ENCODE measurements at regions not wholly inside any gene's neighbourhood (a gene's known extent, or its start where the extent isn't known, plus 50 kb on each side); places are given as distances from the start of the nearest gene placed in this dataset.
"Not testable (repeated sequence)": the region's sequence is repeated elsewhere in the genome, so short reads cannot be mapped to it uniquely, and the experiment has no call there.

GRCh38 chr21:5106767-5107464 lies 5414.5 kb upstream of the TPTE start:
- H3K27ac Mint-ChIP-seq; DNase-seq; H3K4me1 Mint-ChIP-seq; H3K36me3 Mint-ChIP-seq (ENCODE audit: low read depth); H3K9me3 Mint-ChIP-seq; H3K4me3 Mint-ChIP-seq; H3K27me3 Mint-ChIP-seq (ENCODE audit: low read depth, poor library complexity): not testable (repeated sequence)

DNA sequence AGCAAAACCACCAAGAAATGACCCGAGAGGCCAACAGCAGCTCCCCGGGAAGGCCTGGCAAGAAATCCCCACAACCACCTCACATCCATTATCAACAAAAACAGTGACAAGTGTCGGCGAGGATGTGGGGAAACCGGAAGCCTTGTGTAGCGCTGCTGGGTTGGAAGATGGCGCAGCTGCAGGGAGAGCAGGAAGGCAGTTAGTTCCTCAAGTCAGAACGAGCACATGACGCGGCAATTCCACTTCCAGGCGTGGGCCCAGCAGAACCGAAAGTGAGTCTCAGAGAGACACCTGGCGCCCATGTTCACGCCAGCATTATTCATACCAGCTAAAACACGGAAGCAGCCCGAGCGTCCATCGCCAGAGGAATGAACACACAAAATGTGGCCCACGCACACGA lies 5413.7 kb upstream of the TPTE start:
- H3K36me3 Mint-ChIP-seq (ENCODE audit: low read depth); H3K27ac Mint-ChIP-seq; H3K4me3 Mint-ChIP-seq; H3K4me1 Mint-ChIP-seq; H3K9me3 Mint-ChIP-seq; H3K27me3 Mint-ChIP-seq (ENCODE audit: low read depth, poor library complexity); DNase-seq: not testable (repeated sequence)

- not testable (repeated sequence) for H3K4me1 Mint-ChIP-seq; H3K9me3 Mint-ChIP-seq; DNase-seq; H3K27ac Mint-ChIP-seq; H3K4me3 Mint-ChIP-seq; H3K27me3 Mint-ChIP-seq (ENCODE audit: low read depth, poor library complexity); H3K36me3 Mint-ChIP-seq (ENCODE audit: low read depth)
Measured at GRCh38 chr21:5108048-5108775, 5413.2 kb upstream of the TPTE start.

DNA sequence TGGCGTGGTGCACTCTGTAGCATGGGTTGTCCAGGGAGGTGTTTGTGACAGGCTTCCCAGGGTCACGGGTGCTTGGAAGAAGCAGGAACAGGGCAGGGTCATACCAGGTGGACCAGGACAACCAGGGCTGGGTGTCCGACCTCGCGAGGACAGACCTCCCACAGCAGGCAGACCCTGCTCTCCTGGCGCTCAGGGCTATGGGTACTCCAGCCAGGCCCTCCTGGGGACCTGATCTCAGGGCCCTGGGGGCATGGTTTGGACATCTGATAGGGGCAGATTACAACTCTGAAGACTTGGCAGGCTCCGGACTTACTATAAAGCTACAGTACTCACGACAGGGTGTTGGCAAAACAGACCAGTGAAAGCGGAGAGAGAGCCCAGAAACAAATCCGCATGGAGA lies 5410.2 kb upstream of the TPTE start:
- H3K9me3 Mint-ChIP-seq; H3K4me1 Mint-ChIP-seq; H3K4me3 Mint-ChIP-seq; H3K36me3 Mint-ChIP-seq (ENCODE audit: low read depth); DNase-seq; H3K27ac Mint-ChIP-seq; H3K27me3 Mint-ChIP-seq (ENCODE audit: low read depth, poor library complexity): not testable (repeated sequence)

- H3K36me3 Mint-ChIP-seq (ENCODE audit: low read depth); H3K9me3 Mint-ChIP-seq; H3K27me3 Mint-ChIP-seq (ENCODE audit: low read depth, poor library complexity); H3K4me1 Mint-ChIP-seq; H3K27ac Mint-ChIP-seq; DNase-seq; H3K4me3 Mint-ChIP-seq: not testable (repeated sequence)
Measured at GRCh38 chr21:5113092-5113491, 5408.3 kb upstream of the TPTE start.

- not testable (repeated sequence) for H3K4me1 Mint-ChIP-seq; H3K27me3 Mint-ChIP-seq (ENCODE audit: low read depth, poor library complexity); H3K36me3 Mint-ChIP-seq (ENCODE audit: low read depth); H3K9me3 Mint-ChIP-seq; DNase-seq; H3K27ac Mint-ChIP-seq; H3K4me3 Mint-ChIP-seq
Measured at GRCh38 chr21:5114468-5114867, 5406.9 kb upstream of the TPTE start.

DNA sequence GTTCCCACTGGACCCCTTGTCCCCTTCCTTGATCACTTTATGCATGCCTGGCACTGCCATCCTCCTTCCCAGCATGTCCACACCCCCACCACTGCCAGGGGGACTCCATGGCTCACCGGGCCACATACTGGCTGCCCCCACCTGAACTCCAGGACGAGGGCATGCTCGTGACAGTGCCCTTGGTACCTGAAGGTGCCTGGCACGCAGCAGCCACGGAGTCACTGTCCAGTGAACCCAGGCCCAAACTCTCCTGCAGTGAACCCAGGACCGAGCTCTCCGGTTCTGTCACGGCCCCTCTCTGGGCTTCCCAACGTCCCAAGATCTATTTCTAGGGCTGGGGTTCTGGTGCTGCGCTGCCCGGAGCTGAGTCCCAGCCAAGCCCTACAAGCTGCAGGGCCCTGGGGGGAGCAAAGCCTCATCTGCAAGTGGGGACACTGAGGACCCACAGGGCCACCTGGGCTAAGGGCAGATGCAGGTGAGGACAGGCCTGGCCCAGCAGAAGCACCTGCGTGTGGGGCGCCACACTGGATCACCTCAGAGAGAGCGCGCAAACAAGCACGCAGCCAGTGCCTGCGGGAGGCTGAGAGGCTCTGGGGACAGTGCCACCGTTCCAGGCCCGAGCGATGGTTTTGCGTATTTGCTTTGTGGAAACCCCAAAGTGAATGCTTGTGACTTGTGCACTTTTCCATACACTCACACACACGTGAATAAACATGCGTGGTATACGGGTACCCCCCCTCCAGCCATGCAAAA lies 5406.3 kb upstream of the TPTE start:
- not testable (repeated sequence) for H3K27ac Mint-ChIP-seq; DNase-seq; H3K4me3 Mint-ChIP-seq; H3K9me3 Mint-ChIP-seq; H3K27me3 Mint-ChIP-seq (ENCODE audit: low read depth, poor library complexity); H3K36me3 Mint-ChIP-seq (ENCODE audit: low read depth); H3K4me1 Mint-ChIP-seq

DNA sequence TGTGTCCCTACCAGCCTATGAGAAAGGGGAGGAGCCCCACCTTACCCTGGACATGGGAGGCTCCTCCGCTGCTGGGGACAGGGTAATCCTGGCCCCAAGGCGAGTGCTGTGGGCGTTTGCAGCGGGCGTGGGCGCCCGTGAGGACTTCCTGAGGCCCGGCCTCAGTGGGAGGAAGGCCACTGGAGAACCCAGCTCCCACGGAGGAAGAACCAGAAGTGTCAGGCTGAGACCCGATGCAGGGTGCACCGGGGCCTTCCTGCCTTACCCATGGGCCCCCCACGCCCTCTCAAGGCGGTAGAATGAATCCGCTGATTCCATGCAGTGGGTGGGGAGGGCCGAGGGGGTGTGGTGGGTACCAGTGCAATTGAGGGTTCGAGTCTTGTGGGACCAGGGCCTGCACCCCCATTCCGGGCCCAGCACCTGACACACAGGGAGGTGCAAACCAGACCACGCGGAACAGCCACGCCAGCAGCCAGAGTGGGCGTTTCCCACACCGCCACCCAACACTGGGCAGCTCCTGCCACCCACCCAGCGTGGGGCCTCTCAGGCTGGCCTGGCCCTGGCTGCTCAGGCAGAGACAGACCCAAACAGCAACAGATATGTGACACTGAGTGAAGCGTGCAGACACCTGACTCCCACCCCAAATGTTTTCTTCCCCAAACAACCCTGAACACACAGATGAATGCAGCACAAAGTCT lies 5405.6 kb upstream of the TPTE start:
- not testable (repeated sequence) for H3K9me3 Mint-ChIP-seq; H3K27ac Mint-ChIP-seq; H3K4me1 Mint-ChIP-seq; H3K27me3 Mint-ChIP-seq (ENCODE audit: low read depth, poor library complexity); H3K36me3 Mint-ChIP-seq (ENCODE audit: low read depth); H3K4me3 Mint-ChIP-seq; DNase-seq

- not testable (repeated sequence) for H3K27ac Mint-ChIP-seq; H3K4me3 Mint-ChIP-seq; DNase-seq; H3K4me1 Mint-ChIP-seq; H3K36me3 Mint-ChIP-seq (ENCODE audit: low read depth); H3K27me3 Mint-ChIP-seq (ENCODE audit: low read depth, poor library complexity); H3K9me3 Mint-ChIP-seq
Measured at GRCh38 chr21:5116344-5117123, 5404.8 kb upstream of the TPTE start.

DNA sequence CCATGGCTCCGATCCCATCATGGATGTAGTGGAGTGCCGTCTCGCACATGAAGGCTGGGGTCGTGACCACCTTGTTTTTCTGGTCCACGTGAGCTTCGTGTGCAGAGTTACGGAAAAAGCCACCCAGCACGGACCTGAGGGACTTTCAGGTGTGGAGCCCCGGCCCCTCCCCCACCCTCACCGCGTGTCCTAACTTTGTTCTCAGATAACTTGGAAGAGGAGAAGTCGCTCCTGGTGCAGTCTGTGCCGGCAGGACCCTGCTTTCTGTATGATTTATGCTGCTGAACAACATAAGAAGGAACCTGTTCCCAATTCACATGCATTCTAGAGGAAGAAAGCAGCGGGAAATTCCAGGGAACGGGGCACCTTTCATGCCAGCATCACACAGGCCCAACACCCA lies 5404.2 kb upstream of the TPTE start:
- DNase-seq; H3K4me1 Mint-ChIP-seq; H3K4me3 Mint-ChIP-seq; H3K9me3 Mint-ChIP-seq; H3K27me3 Mint-ChIP-seq (ENCODE audit: low read depth, poor library complexity); H3K36me3 Mint-ChIP-seq (ENCODE audit: low read depth); H3K27ac Mint-ChIP-seq: not testable (repeated sequence)

DNA sequence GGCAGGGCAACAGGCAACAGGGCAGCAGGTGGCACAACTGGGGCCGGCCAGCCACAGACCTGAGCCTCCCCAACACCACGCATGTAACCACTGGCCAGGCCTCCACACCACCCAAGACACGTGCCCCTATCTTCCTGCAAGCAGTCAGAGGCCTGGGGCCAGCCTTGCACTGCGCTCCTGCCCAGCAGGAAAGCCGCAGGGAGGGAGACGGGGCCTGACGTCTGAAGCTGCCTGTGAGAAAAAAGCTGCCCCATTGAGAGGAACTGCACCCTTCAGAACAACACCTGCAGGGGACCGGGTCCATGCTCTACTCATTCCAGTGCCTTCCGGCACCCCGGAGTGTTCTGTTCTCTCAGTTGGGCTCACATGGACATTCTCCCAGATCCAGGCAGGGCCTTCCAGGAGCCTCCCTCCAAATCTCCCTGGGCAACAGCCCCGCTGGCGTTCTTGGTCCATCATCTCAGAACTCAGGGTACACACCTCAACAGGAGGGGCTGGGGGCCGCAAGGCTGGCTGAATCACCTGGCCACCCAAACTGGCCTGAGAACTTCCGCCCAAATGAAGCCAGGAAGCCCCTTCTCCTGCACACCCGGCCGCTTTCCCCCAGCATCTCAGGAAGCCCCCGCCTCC lies 5403.6 kb upstream of the TPTE start:
- not testable (repeated sequence) for H3K4me1 Mint-ChIP-seq; H3K4me3 Mint-ChIP-seq; H3K9me3 Mint-ChIP-seq; H3K36me3 Mint-ChIP-seq (ENCODE audit: low read depth); H3K27ac Mint-ChIP-seq; H3K27me3 Mint-ChIP-seq (ENCODE audit: low read depth, poor library complexity); DNase-seq

DNA sequence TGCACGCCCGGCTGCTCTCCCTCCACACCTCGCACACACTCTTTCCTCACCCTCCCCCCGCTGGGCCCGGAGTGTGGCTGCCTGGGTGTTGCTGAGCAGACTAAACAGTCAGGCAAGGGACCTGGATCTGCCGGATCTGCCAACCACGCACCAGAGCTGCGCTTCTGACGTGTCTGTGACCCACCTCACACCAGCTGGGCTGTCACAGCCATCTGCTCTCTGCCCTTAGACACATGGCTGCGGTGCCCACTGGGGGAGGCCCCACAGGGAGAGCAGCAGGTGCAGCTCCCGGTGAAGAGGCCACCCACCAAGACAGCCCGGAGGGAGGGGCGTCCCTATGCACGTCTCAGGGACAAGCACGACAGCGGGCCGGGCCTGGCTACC lies 5403.1 kb upstream of the TPTE start:
- H3K36me3 Mint-ChIP-seq (ENCODE audit: low read depth); H3K27me3 Mint-ChIP-seq (ENCODE audit: low read depth, poor library complexity); H3K27ac Mint-ChIP-seq; H3K4me3 Mint-ChIP-seq; H3K4me1 Mint-ChIP-seq; H3K9me3 Mint-ChIP-seq; DNase-seq: not testable (repeated sequence)

DNA sequence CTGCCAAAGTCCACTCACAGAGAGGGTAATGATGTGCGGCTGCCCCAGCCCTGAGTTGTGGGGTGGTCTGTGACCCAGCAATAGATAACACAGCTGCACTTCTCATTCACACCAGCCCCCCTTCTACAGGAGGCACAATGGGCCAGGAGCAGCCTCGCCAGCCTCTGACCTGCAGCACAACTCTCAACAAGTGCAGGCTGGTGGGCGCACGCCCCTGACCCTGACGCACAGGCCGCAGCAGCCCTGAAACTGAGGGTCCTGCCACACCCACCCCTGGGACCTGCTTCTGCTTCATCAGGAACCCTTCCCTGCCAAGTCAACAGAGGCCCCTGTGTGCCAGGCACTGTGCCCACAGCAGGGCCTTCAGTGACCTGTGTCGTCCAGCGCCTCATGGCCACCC lies 5402.2 kb upstream of the TPTE start:
- not testable (repeated sequence) for H3K9me3 Mint-ChIP-seq; H3K4me1 Mint-ChIP-seq; H3K36me3 Mint-ChIP-seq (ENCODE audit: low read depth); H3K4me3 Mint-ChIP-seq; DNase-seq; H3K27me3 Mint-ChIP-seq (ENCODE audit: low read depth, poor library complexity); H3K27ac Mint-ChIP-seq

Data from nephron progenitor cell (in vitro differentiated cells).